ENCODE measurements at regions not wholly inside any gene's neighbourhood (a gene's known extent, or its start where the extent isn't known, plus 50 kb on each side); places are given as distances from the start of the nearest gene placed in this dataset.

GRCh38 chr6:139533171-139533570 is 158.7 kb upstream of the CITED2 start:
- TF ChIP-seq CTCF (IDR thresholded peaks at IDR 0.05) = no peak
- TF ChIP-seq POLR2AphosphoS5 (IDR thresholded peaks at IDR 0.05) = no peak
- no peak for TF ChIP-seq POLR2A (IDR thresholded peaks at IDR 0.05)
